GM12874 (cell line): ENCODE measurements at regions not wholly inside any gene's neighbourhood (a gene's known extent, or its start where the extent isn't known, plus 50 kb on each side); places are given as distances from the start of the nearest gene placed in this dataset.

Source experiments
- CTCF ChIP-seq: IDR thresholded peaks from 2 replicates; pipeline ENCODE4 v1.5.1; 2011; ENCODE audit warnings: low read depth, mild to moderate bottlenecking, control low read depth, low read length, moderate library complexity; ENCODE audit not compliant: insufficient read depth

DNA sequence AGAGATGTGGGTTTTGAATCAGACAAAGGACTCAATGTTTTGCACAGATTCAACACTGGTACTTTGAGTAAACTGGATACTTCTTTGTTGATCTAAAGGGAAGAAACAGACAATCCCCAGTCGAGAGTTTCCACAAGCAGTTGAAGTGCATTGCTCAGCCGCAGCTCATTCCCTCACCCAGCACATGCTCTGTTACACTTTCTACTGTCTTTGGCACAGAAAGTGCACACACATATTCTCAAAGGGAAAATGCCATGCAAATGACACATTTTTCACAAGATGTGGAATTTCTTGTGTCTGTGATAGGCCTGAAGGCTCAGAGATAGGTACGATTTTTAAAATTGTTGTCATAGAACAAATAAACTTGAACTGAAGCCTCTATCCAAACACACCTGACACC lies 258.9 kb upstream of the TRIB2 start:
- no peak for TF ChIP-seq CTCF

GRCh38 chr2:12463189-12463588 lies 253.5 kb upstream of the TRIB2 start:
- TF ChIP-seq CTCF = no peak

GRCh38 chr2:12465631-12466135 lies 251.1 kb upstream of the TRIB2 start:
- TF ChIP-seq CTCF = no peak

GRCh38 chr2:12467303-12467702 lies 249.4 kb upstream of the TRIB2 start:
- no peak for TF ChIP-seq CTCF

- no peak for TF ChIP-seq CTCF
These were observed 247.6 kb upstream of the TRIB2 start for GRCh38 chr2:12469141-12469561.

DNA sequence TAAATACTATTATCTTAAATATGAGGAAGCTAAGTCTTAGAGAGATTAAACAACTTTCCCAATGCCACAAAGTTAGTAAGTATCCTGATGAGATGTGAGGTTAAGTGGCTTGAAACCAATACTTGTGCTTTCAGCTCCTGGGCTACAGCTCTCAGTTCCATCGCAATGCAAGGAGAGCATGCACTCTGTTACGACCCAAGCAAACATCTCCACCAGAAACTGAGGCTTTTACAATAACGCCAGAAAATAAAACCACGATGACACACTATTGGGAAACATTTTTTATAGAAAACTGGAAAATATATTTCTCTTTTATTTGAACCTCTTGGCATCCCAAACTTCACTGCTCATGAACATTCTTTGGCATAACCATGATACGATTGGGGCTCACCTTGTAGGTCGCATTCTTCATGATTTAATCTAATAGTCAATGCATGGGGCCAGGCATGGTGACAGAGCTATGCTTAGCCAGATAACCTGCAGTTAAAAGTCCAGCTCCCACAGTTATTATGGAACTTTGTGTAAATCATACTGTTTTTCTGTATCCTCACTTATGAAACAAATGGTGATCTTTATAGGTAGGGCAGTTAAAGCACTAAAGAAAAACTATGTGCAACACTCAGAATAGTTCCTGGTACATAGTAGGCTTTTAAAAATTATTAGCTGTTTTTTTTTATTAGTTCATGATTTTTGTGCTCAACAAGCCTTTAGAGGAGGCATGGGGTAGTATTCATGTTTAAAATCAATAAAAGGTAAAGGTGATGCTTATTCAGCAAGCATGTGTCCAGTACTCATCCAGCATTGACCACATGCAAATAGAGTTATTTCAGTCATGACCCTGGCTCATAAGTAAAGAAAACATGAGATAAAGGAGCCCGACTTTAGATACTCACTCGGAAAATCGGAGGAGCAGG lies 238.3 kb upstream of the TRIB2 start:
- TF ChIP-seq CTCF = no peak

DNA sequence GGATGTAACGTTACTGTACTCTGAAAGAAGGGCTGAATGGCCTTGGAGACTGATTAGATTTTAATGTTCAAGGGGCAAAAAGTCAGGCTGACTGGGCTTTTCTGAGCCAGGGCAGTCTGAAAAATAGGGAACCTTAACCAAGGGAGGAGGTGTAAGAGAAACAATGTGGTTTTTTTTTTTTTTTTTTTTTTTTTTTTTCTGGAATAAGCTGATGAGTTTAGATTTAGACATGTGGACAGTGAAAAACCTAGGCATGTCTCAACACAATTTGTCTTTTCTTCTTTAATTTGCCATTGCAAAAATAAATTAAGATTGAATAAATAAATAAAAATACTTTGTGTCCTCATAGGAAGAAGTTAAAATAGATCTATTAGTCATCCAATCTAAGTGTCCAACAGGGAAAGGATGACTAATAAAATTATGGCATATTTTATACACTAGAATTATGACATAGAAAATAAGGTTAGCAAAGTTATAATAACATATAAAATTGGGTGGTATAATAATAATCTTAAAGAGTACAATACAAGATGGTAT lies 237.6 kb upstream of the TRIB2 start:
- TF ChIP-seq CTCF = no peak
